CD4-positive, alpha-beta memory T cell (primary cell): ENCODE measurements at regions not wholly inside any gene's neighbourhood (a gene's known extent, or its start where the extent isn't known, plus 50 kb on each side); places are given as distances from the start of the nearest gene placed in this dataset.
A peak's percentile ranks its signal among the peaks of the same experiment; 100 is the strongest.

ENCODE experiments used
- CTCF ChIA-PET: fragments of 350-600 bp; sonication (Branson Sonifier 250); formaldehyde crosslinking; loops from one replicate; lab custom pipeline; 2021; ENCODE audit warnings: inconsistent platforms; ENCODE audit not compliant: partially characterized antibody; lab: Charles Lee
- POLR2A ChIA-PET: fragments of 350-600 bp; sonication (Branson Sonifier 250); formaldehyde crosslinking; loops from one replicate; lab custom pipeline; 2021; ENCODE audit not compliant: partially characterized antibody; lab: Charles Lee
- DNase-seq, 5 donors: peaks; one replicate each; pipeline versions ENCODE4 v3.0.0 to v3.0.0-alpha.2; 2020 to 2022; ENCODE audit warnings: mixed read lengths in 1 of 5
- H3K27ac ChIP-seq: one replicate; pipeline ENCODE4 v1.7.0; 2013; ENCODE audit warnings: low read depth, low read length
- H3K27me3 ChIP-seq: 2 replicates; pipeline ENCODE4 v1.7.0; 2013; ENCODE audit warnings: mild to moderate bottlenecking, low read length, moderate library complexity; ENCODE audit not compliant: insufficient read depth
- H3K36me3 ChIP-seq: 2 replicates; pipeline ENCODE4 v1.7.0; 2013; ENCODE audit warnings: mild to moderate bottlenecking, low read length, moderate library complexity; ENCODE audit not compliant: insufficient read depth
- H3K4me1 ChIP-seq: 2 replicates; pipeline ENCODE4 v1.7.0; 2013; ENCODE audit warnings: mild to moderate bottlenecking, low read length, moderate library complexity; ENCODE audit not compliant: insufficient read depth
- H3K4me3 ChIP-seq, 2 donors: one replicate each; pipeline ENCODE4 v1.7.0; 2013; ENCODE audit warnings: low read length in 2 of 2, mild to moderate bottlenecking in 1 of 2
- H3K9me3 ChIP-seq, 2 donors: one replicate each; pipeline ENCODE4 v1.7.0; 2013; ENCODE audit warnings: low read length in 2 of 2, control low read depth in 1 of 2; ENCODE audit not compliant: control insufficient read depth in 1 of 2
- H3K27ac Mint-ChIP-seq, 7 donors: one replicate each; pipeline ENCODE4 v1.8.0; 2020 to 2021; ENCODE audit warnings: mixed read lengths in 7 of 7, mild to moderate bottlenecking in 6 of 7, inconsistent platforms in 3 of 7, moderate library complexity in 3 of 7
- H3K27me3 Mint-ChIP-seq, 2 donors: one replicate each; pipeline ENCODE4 v1.8.0; 2020 to 2021; ENCODE audit warnings: mixed read lengths in 2 of 2
- H3K36me3 Mint-ChIP-seq, 2 donors: one replicate each; pipeline ENCODE4 v1.8.0; 2020 to 2021; ENCODE audit warnings: mixed read lengths in 2 of 2, inconsistent platforms in 1 of 2, mild to moderate bottlenecking in 1 of 2
- H3K4me1 Mint-ChIP-seq, 4 donors: one replicate each; pipeline ENCODE4 v1.8.0; 2020 to 2021; ENCODE audit warnings: mixed read lengths in 4 of 4, mild to moderate bottlenecking in 1 of 4
- H3K4me3 Mint-ChIP-seq, 8 donors: one replicate each; pipeline ENCODE4 v1.8.0; 2020 to 2021; ENCODE audit warnings: mixed read lengths in 8 of 8, mild to moderate bottlenecking in 7 of 8, moderate library complexity in 6 of 8, inconsistent platforms in 3 of 8
- H3K9me3 Mint-ChIP-seq, 8 donors: one replicate each; pipeline ENCODE4 v1.8.0; 2020 to 2021; ENCODE audit warnings: mixed read lengths in 8 of 8, mild to moderate bottlenecking in 5 of 8, inconsistent platforms in 3 of 8, moderate library complexity in 1 of 8
- intact Hi-C: fragments of 100-400 bp; cut with micrococcal nuclease; formaldehyde crosslinking; loops from one replicate; pipeline ENCODE4 v1.15.1; 2023

DNA sequence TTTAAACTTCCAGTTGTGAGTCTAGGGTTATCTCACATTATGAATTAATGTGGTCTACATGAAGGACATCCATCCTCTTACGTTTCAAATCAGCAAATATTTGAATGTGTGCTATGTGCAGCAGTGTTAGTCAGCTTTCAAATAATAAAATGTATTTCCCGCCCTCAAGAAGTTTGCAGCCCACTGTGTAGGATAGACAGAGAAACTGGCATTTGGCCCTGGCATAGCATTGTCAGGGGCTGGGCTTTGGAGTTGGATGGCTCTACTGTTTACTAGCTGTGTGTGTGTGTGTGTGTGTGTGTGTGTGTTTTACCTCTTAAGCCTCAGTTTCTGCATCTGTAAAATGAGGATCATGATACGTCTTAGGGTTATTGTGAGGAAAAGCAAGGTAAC lies 400.5 kb upstream of the C2CD4B start:
- POLR2A ChIA-PET, result no interaction called here

DNA sequence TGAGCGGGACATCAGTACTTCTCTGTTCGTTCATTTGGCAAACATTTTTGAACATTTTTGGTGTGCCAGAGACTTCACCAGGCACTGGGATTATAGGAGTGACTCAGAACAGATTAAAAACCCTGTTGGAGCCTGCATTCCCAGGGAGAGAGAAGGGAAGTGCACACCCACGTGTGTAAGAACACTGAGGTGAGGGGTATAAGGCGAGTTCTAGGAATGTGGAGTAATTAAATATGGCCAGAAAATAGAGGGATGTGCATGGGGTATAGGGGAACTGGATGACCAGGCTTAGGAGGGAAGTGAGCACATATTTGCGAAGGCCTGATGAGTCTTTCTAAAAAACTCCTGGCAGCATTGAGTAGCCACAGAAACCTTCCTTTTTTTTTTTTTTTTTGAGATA lies 401.2 kb upstream of the C2CD4B start:
- no peak overlapping the region for H3K27ac ChIP-seq
- Mint-ChIP-seq H3K4me3 (no peak overlapping the region), H3K36me3 (no peaks in the 10 kb centered on the region), H3K27me3 (peaks cover 13 to 20% of the 10 kb centered on the region in 2 donors), H3K4me1 (no peaks in the 10 kb centered on the region), H3K9me3 (no peaks in the 10 kb centered on the region), H3K27ac (no peak overlapping the region)
- CTCF ChIA-PET, result no interaction called here
- no peak for DNase-seq
- H3K27me3 ChIP-seq, result no peaks in the 10 kb centered on the region
- H3K4me3 ChIP-seq, result no peak overlapping the region
- intact Hi-C loops, result no loop called here
- no peaks in the 10 kb centered on the region for H3K4me1 ChIP-seq
- H3K36me3 ChIP-seq, result no peaks in the 10 kb centered on the region
- H3K9me3 ChIP-seq, result no peaks in the 10 kb centered on the region
- POLR2A ChIA-PET, result no interaction called here

More for the DNA sequence above, 400.5 kb upstream of the C2CD4B start:
- peaks cover 13 to 22% of the 10 kb centered on the region in 2 donors for H3K27me3 Mint-ChIP-seq
- no peaks in the 10 kb centered on the region for H3K4me1 Mint-ChIP-seq
- no peaks in the 10 kb centered on the region for H3K9me3 Mint-ChIP-seq
- no peak overlapping the region for H3K4me3 ChIP-seq
- no peak overlapping the region for H3K27ac ChIP-seq
- no peaks in the 10 kb centered on the region for H3K4me1 ChIP-seq
- no peaks in the 10 kb centered on the region for H3K27me3 ChIP-seq
- DNase-seq, result no peak
- intact Hi-C loops, result no loop called here
- no peaks in the 10 kb centered on the region for H3K36me3 ChIP-seq
- CTCF ChIA-PET, result no interaction called here
- H3K27ac Mint-ChIP-seq, result no peak overlapping the region
- H3K36me3 Mint-ChIP-seq, result no peaks in the 10 kb centered on the region
- no peak overlapping the region for H3K4me3 Mint-ChIP-seq
- no peaks in the 10 kb centered on the region for H3K9me3 ChIP-seq

DNA sequence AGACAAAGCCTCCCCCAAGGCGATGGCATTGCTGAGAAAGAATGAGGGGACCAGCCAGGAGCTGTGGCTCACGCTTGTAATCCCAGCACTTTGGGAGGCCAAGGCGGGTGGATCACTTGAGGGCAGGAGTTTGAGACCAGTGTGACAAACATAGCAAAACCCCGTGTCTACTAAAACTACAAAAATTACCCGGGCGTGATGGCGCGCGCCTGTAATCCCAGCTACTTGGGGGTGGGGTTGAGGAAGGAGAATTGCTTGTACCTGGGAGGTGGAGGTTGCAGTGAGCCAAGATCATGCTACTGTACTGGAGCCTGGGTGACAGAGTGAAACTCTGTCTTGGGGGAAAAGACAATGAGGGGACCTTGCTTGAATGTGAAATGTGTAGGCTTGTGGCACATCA lies 402.4 kb upstream of the C2CD4B start:
- H3K4me3 Mint-ChIP-seq, result no peak overlapping the region
- H3K27ac Mint-ChIP-seq, result no peak overlapping the region
- Histone ChIP-seq H3K27me3 (no peaks in the 10 kb centered on the region), H3K4me1 (no peaks in the 10 kb centered on the region), H3K4me3 (no peak overlapping the region), H3K27ac (no peak overlapping the region), H3K36me3 (no peaks in the 10 kb centered on the region), H3K9me3 (no peaks in the 10 kb centered on the region)
- ChIA-PET CTCF (no interaction called here), POLR2A (no interaction called here)
- no peaks in the 10 kb centered on the region for H3K36me3 Mint-ChIP-seq
- no peak for DNase-seq
- no peaks in the 10 kb centered on the region for H3K4me1 Mint-ChIP-seq
- no peaks in the 10 kb centered on the region for H3K9me3 Mint-ChIP-seq
- intact Hi-C loops, result no loop called here
- H3K27me3 Mint-ChIP-seq, result peaks cover 14 to 19% of the 10 kb centered on the region in 2 donors

DNA sequence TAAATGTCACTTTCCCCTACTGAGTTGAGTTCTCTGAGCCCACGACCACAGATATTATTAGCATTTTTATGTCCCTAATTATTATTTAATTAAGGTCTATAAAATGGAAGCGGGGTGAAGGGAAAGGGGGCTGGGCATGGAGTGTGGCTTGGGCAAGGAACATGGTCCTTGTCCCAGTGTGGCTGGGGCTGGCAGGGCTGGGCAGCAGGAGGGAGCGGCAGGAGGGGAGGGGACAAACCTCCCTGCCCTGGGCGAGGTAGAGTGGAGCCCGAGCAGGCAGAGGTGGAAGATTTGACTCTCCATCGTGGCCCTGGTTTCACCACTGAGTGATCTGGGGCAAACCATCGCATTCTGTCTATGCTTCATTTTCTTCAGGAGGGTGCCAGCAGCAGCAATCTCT lies 402.9 kb upstream of the C2CD4B start:
- POLR2A ChIA-PET, result no interaction called here
- no peaks in the 10 kb centered on the region for H3K4me1 Mint-ChIP-seq
- no peaks in the 10 kb centered on the region for H3K36me3 Mint-ChIP-seq
- peaks cover 0 to 2% (median 0%) of the 10 kb centered on the region in 8 donors for H3K9me3 Mint-ChIP-seq
- H3K4me1 ChIP-seq, result no peaks in the 10 kb centered on the region
- H3K27me3 Mint-ChIP-seq, result peaks cover 12 to 21% of the 10 kb centered on the region in 2 donors
- no peak overlapping the region for H3K4me3 ChIP-seq
- CTCF ChIA-PET, result no interaction called here
- DNase-seq, result no peak
- H3K4me3 Mint-ChIP-seq, result no peak overlapping the region
- H3K9me3 ChIP-seq, result no peaks in the 10 kb centered on the region
- no peak overlapping the region for H3K27ac ChIP-seq
- no peak overlapping the region for H3K27ac Mint-ChIP-seq
- intact Hi-C loops, result no loop called here
- no peaks in the 10 kb centered on the region for H3K36me3 ChIP-seq
- H3K27me3 ChIP-seq, result no peaks in the 10 kb centered on the region

DNA sequence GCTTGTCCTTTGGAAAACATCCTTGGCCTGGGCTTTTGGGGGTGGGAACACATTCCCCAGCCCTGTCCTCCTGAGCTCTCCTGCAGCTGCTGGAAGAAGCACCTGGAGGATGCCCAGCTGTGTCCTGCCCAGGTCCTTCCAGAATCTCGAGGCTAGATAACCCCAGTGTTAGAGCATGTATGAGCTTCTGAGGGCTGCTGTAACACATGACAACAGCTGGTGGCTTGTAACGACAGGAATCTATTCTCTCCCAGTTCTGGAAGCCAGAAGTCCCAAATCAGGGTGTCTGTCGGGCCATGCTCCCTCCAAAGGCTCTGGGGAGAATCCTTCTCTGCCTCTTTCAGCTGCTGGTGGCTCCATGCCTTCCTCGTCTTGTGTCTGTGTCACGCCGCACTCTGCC lies 403.6 kb upstream of the C2CD4B start:
- H3K9me3 ChIP-seq, result no peaks in the 10 kb centered on the region
- H3K36me3 ChIP-seq, result no peaks in the 10 kb centered on the region
- H3K4me1 ChIP-seq, result no peaks in the 10 kb centered on the region
- no peak overlapping the region for H3K27ac ChIP-seq
- ChIA-PET POLR2A (no interaction called here), CTCF (no interaction called here)
- H3K4me3 Mint-ChIP-seq, result no peak overlapping the region
- no peak overlapping the region for H3K27ac Mint-ChIP-seq
- intact Hi-C loops, result no loop called here
- H3K4me3 ChIP-seq, result no peak overlapping the region
- peaks cover 0 to 2% (median 0%) of the 10 kb centered on the region in 8 donors for H3K9me3 Mint-ChIP-seq
- no peak for DNase-seq
- no peaks in the 10 kb centered on the region for H3K27me3 ChIP-seq
- no peaks in the 10 kb centered on the region for H3K36me3 Mint-ChIP-seq
- H3K27me3 Mint-ChIP-seq, result peaks cover 12 to 20% of the 10 kb centered on the region in 2 donors
- no peaks in the 10 kb centered on the region for H3K4me1 Mint-ChIP-seq

DNA sequence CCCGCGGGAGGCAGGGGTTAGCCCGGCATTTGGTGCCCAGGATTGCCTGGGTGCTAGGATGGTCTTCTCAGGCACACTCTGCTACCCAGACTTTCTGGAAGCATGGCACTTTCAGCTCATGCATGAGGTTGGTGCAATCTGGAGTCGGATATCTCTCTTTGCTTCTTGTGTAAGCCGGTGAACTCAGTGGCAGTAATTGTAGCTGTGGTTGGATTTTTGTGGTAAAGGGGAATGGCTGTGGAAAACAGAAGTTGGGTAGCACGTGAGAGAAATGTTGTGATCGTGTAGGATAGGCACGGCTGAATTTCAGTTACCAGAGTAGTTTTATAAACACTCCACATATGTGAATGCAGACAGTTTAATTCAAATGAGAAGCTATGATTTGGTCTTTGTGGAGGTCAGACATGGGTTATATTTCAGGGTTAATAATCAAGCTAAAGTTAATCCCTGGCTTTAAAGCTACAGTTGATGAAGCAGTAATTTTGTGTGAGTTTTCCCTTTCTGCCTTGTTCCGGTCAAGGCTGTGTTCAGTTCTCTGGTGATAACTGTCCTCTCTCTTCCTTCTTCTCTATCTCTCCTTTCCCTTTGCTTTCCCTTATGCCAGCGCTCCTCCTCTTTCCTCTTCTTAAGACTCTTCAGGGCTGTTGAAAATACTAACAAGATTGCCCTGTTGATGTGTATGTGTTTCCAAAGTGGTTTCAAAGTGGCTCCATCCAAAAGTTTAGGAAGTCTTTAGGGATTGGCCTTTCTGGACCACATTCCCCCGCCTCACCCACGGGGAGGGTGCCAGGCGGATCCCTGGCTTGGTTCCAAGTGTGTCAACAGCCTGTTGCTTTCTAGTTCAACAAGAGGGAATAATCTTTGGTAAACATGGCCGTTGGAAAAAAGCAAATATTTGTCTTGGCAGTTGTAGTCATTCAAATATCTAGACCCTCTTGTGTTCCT lies 404.6 kb upstream of the C2CD4B start:
- Mint-ChIP-seq H3K9me3 (peaks cover 0 to 2% (median 0%) of the 10 kb centered on the region in 8 donors), H3K36me3 (no peaks in the 10 kb centered on the region), H3K4me3 (no peak overlapping the region), H3K4me1 (no peaks in the 10 kb centered on the region), H3K27ac (peak overlapping the region in 1 of 7 donors; percentile 3), H3K27me3 (peaks cover 12 to 20% of the 10 kb centered on the region in 2 donors)
- intact Hi-C loops, result no loop called here
- no peaks in the 10 kb centered on the region for H3K27me3 ChIP-seq
- CTCF ChIA-PET, result no interaction called here
- DNase-seq, result no peak
- H3K4me3 ChIP-seq, result no peak overlapping the region
- no peaks in the 10 kb centered on the region for H3K4me1 ChIP-seq
- H3K27ac ChIP-seq, result no peak overlapping the region
- H3K36me3 ChIP-seq, result no peaks in the 10 kb centered on the region
- H3K9me3 ChIP-seq, result no peaks in the 10 kb centered on the region
- POLR2A ChIA-PET, result no interaction called here

DNA sequence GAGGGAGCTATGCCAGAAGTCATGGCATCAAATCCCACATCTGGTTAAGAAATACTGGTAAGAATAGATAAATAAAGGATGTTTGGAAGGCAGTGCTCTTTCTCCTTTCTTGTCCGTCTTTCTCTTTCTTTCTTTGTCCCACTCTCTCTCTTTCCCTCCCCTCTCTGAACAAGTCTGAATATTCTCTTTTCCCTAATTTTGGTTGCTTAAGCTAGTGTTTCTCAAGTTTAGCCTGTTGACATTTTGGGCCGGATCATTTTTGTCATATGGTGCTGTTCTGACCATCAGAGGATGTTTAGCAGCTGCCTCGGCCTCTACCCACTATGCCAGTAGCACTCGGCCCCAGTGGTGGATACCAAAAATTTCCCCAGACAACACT lies 405.3 kb upstream of the C2CD4B start:
- Histone ChIP-seq H3K4me1 (no peaks in the 10 kb centered on the region), H3K27ac (no peak overlapping the region), H3K36me3 (no peaks in the 10 kb centered on the region), H3K27me3 (no peaks in the 10 kb centered on the region), H3K4me3 (no peak overlapping the region), H3K9me3 (no peaks in the 10 kb centered on the region)
- no peak overlapping the region for H3K27ac Mint-ChIP-seq
- no peak overlapping the region for H3K4me3 Mint-ChIP-seq
- no peak for DNase-seq
- H3K36me3 Mint-ChIP-seq, result no peaks in the 10 kb centered on the region
- H3K27me3 Mint-ChIP-seq, result peaks cover 9 to 16% of the 10 kb centered on the region in 2 donors
- intact Hi-C loops, result no loop called here
- ChIA-PET POLR2A (no interaction called here), CTCF (no interaction called here)
- H3K4me1 Mint-ChIP-seq, result no peaks in the 10 kb centered on the region
- peaks cover 0 to 2% (median 0%) of the 10 kb centered on the region in 8 donors for H3K9me3 Mint-ChIP-seq
